Small intestine (tissue), 7 donors: ENCODE measurements at regions not wholly inside any gene's neighbourhood (a gene's known extent, or its start where the extent isn't known, plus 50 kb on each side); places are given as distances from the start of the nearest gene placed in this dataset.

Experiments
- DNase-seq, 2 donors: peaks; one replicate each; pipeline versions ENCODE4 v3.0.0 to v3.0.0-alpha.2; 2013
- FAIRE-seq: peaks from 2 replicates; lab custom pipeline; 2012; peaks lifted over from hg19 to GRCh38; lab: Jason Lieb, UNC
- H3K27ac ChIP-seq, 3 donors: one replicate each; pipeline ENCODE4 v1.5.1; 2013; ENCODE audit warnings: low read length in 2 of 3, mild to moderate bottlenecking in 2 of 3, control low read depth in 1 of 3, inconsistent platforms in 1 of 3, low read depth in 1 of 3, moderate library complexity in 1 of 3
- H3K27me3 ChIP-seq, 3 donors: one replicate each; pipeline ENCODE4 v1.6.1; 2013; ENCODE audit warnings: low read length in 3 of 3, inconsistent platforms in 1 of 3; ENCODE audit not compliant: control insufficient read depth in 3 of 3, insufficient read depth in 3 of 3
- H3K36me3 ChIP-seq, 3 donors: one replicate each; pipeline ENCODE4 v1.6.1; 2013; ENCODE audit warnings: low read length in 3 of 3, inconsistent platforms in 1 of 3, low read depth in 1 of 3, mild to moderate bottlenecking in 1 of 3, moderate library complexity in 1 of 3; ENCODE audit not compliant: control insufficient read depth in 3 of 3, insufficient read depth in 2 of 3
- H3K4me1 ChIP-seq, 3 donors: one replicate each; pipeline ENCODE4 v1.6.1; 2013; ENCODE audit warnings: low read length in 2 of 3, inconsistent platforms in 1 of 3, low read depth in 1 of 3, mild to moderate bottlenecking in 1 of 3, moderate library complexity in 1 of 3; ENCODE audit not compliant: control insufficient read depth in 3 of 3, insufficient read depth in 2 of 3
- H3K4me3 ChIP-seq, 3 donors: one replicate each; pipeline ENCODE4 v1.5.1; 2013; ENCODE audit warnings: low read length in 3 of 3, control low read depth in 1 of 3, inconsistent platforms in 1 of 3, low read depth in 1 of 3, mild to moderate bottlenecking in 1 of 3, moderate library complexity in 1 of 3
- H3K9me3 ChIP-seq, 2 donors: one replicate each; pipeline ENCODE4 v1.6.1; 2013; ENCODE audit warnings: low read depth in 1 of 2, low read length in 1 of 2; ENCODE audit not compliant: control insufficient read depth in 2 of 2, insufficient read depth in 1 of 2
- WGBS, 3 donors: extraction: QIAGEN DNeasy Blood & Tissue Kit; methylation state at CpG; one replicate each; pipeline ENCODE4 v1.1.7; 2013; 5-methylcytosine and 5-hydroxymethylcytosine counted together
- donor health status: healthy with polysubstance abuse.
- donor health status: control.
- donor health status: control.
- donor health status: Bipolar disorder and iron deficiency.
- donor health status: healthy.

DNA sequence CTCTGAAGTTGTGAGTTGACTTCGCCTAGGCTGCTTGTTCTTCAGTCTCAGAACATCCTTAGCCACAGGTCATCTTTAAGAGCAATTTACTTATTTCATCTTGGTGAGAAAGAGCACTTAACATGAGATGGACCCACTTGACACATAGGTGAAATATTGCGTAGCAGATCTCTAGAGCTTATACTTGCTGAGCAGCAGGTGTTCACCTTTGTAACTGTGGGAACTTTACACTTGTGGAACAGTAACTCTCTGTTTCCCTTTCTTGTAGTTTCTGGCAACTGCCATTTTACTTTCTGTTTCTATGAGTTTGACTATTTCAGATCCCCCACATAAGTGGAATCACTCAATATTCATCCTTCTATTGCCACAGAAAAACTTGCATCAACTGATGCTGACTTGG lies 95.7 kb downstream of the SLC10A2 start:
- no peaks in the 10 kb centered on the region for H3K36me3 ChIP-seq
- peaks cover 0 to 8% (median 2%) of the 10 kb centered on the region in 3 donors for H3K4me1 ChIP-seq
- H3K27ac ChIP-seq: no peak overlapping the region
- no peak overlapping the region for H3K4me3 ChIP-seq
- no peaks in the 10 kb centered on the region for H3K27me3 ChIP-seq
- FAIRE-seq (no peak), DNase-seq (peak; percentile 29 to 55)
- 58 to 76% (median 59%) methylated on average over 2 of the region's 2 CpGs for WGBS, 3 donors
- H3K9me3 ChIP-seq: no peaks in the 10 kb centered on the region

- DNase-seq: peak; percentile 57 to 78
- H3K4me1 ChIP-seq: peaks cover 0 to 8% (median 2%) of the 10 kb centered on the region in 3 donors
- H3K27ac ChIP-seq: peak overlapping the region in 1 of 3 donors; percentile 55
- no peaks in the 10 kb centered on the region for H3K36me3 ChIP-seq
- WGBS, 3 donors: 54 to 70% (median 64%) methylated on average over 11 of the region's 11 CpGs
- no peaks in the 10 kb centered on the region for H3K9me3 ChIP-seq
- no peaks in the 10 kb centered on the region for H3K27me3 ChIP-seq
- no peak overlapping the region for H3K4me3 ChIP-seq
- no peak for FAIRE-seq
These were observed 97.5 kb downstream of the SLC10A2 start for GRCh38 chr13:102968572-102969228.

- Histone ChIP-seq H3K27ac (no peak overlapping the region), H3K36me3 (no peaks in the 10 kb centered on the region), H3K4me3 (no peak overlapping the region), H3K4me1 (peaks cover 0 to 8% (median 2%) of the 10 kb centered on the region in 3 donors), H3K9me3 (no peaks in the 10 kb centered on the region), H3K27me3 (no peaks in the 10 kb centered on the region)
- 18 to 55% (median 36%) methylated on average over 2 of the region's 2 CpGs for WGBS, 3 donors
- FAIRE-seq (no peak), DNase-seq (peak; percentile 24 to 45)
These were observed 100.4 kb downstream of the SLC10A2 start for GRCh38 chr13:102965802-102966201.

GRCh38 chr13:102962430-102962829 lies 103.8 kb downstream of the SLC10A2 start:
- no peak for DNase-seq
- 79 to 91% (median 82%) methylated on average over 2 of the region's 2 CpGs for WGBS, 3 donors
- H3K27me3 ChIP-seq: no peaks in the 10 kb centered on the region
- no peaks in the 10 kb centered on the region for H3K36me3 ChIP-seq
- H3K4me1 ChIP-seq: peaks cover 0 to 2% (median 0%) of the 10 kb centered on the region in 3 donors
- no peak overlapping the region for H3K4me3 ChIP-seq
- FAIRE-seq: no peak
- H3K27ac ChIP-seq: no peak overlapping the region
- H3K9me3 ChIP-seq: no peaks in the 10 kb centered on the region

GRCh38 chr13:102960959-102961358 lies 105.3 kb downstream of the SLC10A2 start:
- no peaks in the 10 kb centered on the region for H3K9me3 ChIP-seq
- no peak overlapping the region for H3K27ac ChIP-seq
- H3K4me1 ChIP-seq: peaks cover 0 to 2% (median 0%) of the 10 kb centered on the region in 3 donors
- FAIRE-seq (no peak), DNase-seq (no peak)
- H3K4me3 ChIP-seq: no peak overlapping the region
- WGBS, 3 donors: 75 to 93% (median 82%) methylated on average over 4 of the region's 4 CpGs
- H3K27me3 ChIP-seq: no peaks in the 10 kb centered on the region
- H3K36me3 ChIP-seq: no peaks in the 10 kb centered on the region

- no peaks in the 10 kb centered on the region for H3K4me1 ChIP-seq
- no peak overlapping the region for H3K27ac ChIP-seq
- H3K27me3 ChIP-seq: no peaks in the 10 kb centered on the region
- FAIRE-seq: no peak
- DNase-seq: no peak
- H3K9me3 ChIP-seq: no peaks in the 10 kb centered on the region
- no peak overlapping the region for H3K4me3 ChIP-seq
- H3K36me3 ChIP-seq: no peaks in the 10 kb centered on the region
- 67 to 80% (median 78%) methylated on average over 4 of the region's 4 CpGs for WGBS, 3 donors
These were observed 109.8 kb downstream of the SLC10A2 start for GRCh38 chr13:102956449-102956848.

GRCh38 chr13:102954350-102954749 lies 108.5 kb downstream of the ERCC5 start:
- no peaks in the 10 kb centered on the region for H3K27me3 ChIP-seq
- no peaks in the 10 kb centered on the region for H3K9me3 ChIP-seq
- H3K27ac ChIP-seq: no peak overlapping the region
- H3K4me3 ChIP-seq: no peak overlapping the region
- FAIRE-seq (no peak), DNase-seq (no peak)
- WGBS, 3 donors: 88 to 100% (median 92%) methylated on average over 3 of the region's 3 CpGs
- H3K36me3 ChIP-seq: no peaks in the 10 kb centered on the region
- no peaks in the 10 kb centered on the region for H3K4me1 ChIP-seq

- Histone ChIP-seq H3K4me1 (peaks cover 0 to 3% (median 0%) of the 10 kb centered on the region in 3 donors), H3K36me3 (no peaks in the 10 kb centered on the region), H3K27me3 (no peaks in the 10 kb centered on the region), H3K9me3 (no peaks in the 10 kb centered on the region), H3K4me3 (no peak overlapping the region), H3K27ac (no peak overlapping the region)
- WGBS, 3 donors: 93 to 95% (median 93%) methylated on average over 9 of the region's 9 CpGs
- FAIRE-seq (no peak), DNase-seq (no peak)
These were observed 106.0 kb downstream of the ERCC5 start for GRCh38 chr13:102951808-102952207.
